Ishikawa (cell line): ENCODE measurements at regions not wholly inside any gene's neighbourhood (a gene's known extent, or its start where the extent isn't known, plus 50 kb on each side); places are given as distances from the start of the nearest gene placed in this dataset.

Experiments used
- NFIC ChIP-seq: IDR thresholded peaks from 2 replicates; pipeline ENCODE4 v1.6.1; 2012
- TAF1 ChIP-seq: IDR thresholded peaks from 2 replicates; pipeline ENCODE4 v1.6.1; 2012; ENCODE audit warnings: low read depth, mild to moderate bottlenecking

GRCh38 chr13:19059016-19059780, 122.4 kb downstream of the TUBA3C start:
- TF ChIP-seq NFIC (no peak), TAF1 (no peak)
